ENCODE measurements at regions not wholly inside any gene's neighbourhood (a gene's known extent, or its start where the extent isn't known, plus 50 kb on each side); places are given as distances from the start of the nearest gene placed in this dataset.

DNA sequence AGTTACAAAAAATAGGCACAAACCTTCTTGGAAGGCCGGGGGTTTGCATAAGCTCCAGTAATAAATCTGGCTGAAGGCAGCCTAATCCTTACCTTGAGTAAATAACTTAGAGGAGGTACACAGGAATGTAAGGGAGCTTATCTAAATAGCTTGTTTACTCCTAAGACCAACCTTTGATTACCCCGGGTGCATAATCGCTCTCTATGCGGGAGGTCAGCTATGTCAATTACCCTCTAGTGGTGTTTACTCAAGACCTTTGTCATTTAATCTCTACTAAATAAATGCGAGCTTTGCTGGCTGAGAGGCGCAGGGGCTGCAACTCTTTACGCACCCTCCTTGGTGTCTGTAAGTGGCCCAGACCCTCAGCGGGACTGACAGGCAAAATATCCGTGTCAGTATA, 50.2 kb upstream of the MAP9 start:
- H3K4me3 Mint-ChIP-seq = no peak overlapping the region
- peaks cover 33% of the 10 kb centered on the region for H3K9me3 Mint-ChIP-seq
- H3K36me3 Mint-ChIP-seq (ENCODE audit: low read depth) = peaks cover 3% of the 10 kb centered on the region
- TF ChIP-seq, protein P1, sequence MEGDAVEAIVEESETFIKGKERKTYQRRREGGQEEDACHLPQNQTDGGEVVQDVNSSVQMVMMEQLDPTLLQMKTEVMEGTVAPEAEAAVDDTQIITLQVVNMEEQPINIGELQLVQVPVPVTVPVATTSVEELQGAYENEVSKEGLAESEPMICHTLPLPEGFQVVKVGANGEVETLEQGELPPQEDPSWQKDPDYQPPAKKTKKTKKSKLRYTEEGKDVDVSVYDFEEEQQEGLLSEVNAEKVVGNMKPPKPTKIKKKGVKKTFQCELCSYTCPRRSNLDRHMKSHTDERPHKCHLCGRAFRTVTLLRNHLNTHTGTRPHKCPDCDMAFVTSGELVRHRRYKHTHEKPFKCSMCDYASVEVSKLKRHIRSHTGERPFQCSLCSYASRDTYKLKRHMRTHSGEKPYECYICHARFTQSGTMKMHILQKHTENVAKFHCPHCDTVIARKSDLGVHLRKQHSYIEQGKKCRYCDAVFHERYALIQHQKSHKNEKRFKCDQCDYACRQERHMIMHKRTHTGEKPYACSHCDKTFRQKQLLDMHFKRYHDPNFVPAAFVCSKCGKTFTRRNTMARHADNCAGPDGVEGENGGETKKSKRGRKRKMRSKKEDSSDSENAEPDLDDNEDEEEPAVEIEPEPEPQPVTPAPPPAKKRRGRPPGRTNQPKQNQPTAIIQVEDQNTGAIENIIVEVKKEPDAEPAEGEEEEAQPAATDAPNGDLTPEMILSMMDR (IDR thresholded peaks at IDR 0.05; ENCODE audit: unreplicated experiment in 3 of 3) = no peak
- no peaks in the 10 kb centered on the region for H3K27me3 Mint-ChIP-seq (ENCODE audit: low read depth)
- peak overlapping the region in 1 of 3 experiments; percentile 90 for H3K27ac Mint-ChIP-seq
- H3K4me1 Mint-ChIP-seq = no peaks in the 10 kb centered on the region
